SK-N-MC (cell line): ENCODE measurements at regions not wholly inside any gene's neighbourhood (a gene's known extent, or its start where the extent isn't known, plus 50 kb on each side); places are given as distances from the start of the nearest gene placed in this dataset.
A peak's percentile ranks its signal among the peaks of the same experiment; 100 is the strongest.

Experiments used
- DNase-seq: peaks from one replicate; pipeline ENCODE4 v3.0.0-alpha.2; 2011; ENCODE audit warnings: low read depth, low spot score
- H3K27ac ChIP-seq: fragments of 200-600 bp; sonication (generic); 2 replicates; pipeline ENCODE4 v1.5.1; 2016; ENCODE audit warnings: mixed run types
- H3K36me3 ChIP-seq: fragments of 200-600 bp; sonication (generic); 2 replicates; pipeline ENCODE4 v1.6.1; 2017; ENCODE audit warnings: antibody characterized with exemption, low read length, mixed read lengths; ENCODE audit not compliant: insufficient read depth
- H3K4me3 ChIP-seq: fragments of 200-600 bp; sonication (generic); 2 replicates; pipeline ENCODE4 v1.5.1; 2016
- H3K9ac ChIP-seq: fragments of 200-600 bp; sonication (generic); 2 replicates; pipeline ENCODE4 v1.8.0; 2017; ENCODE audit warnings: mixed run types, mixed read lengths; ENCODE audit not compliant: insufficient read length
- H3K9me3 ChIP-seq: fragments of 200-600 bp; sonication (generic); 2 replicates; pipeline ENCODE4 v1.6.1; 2017; ENCODE audit warnings: low read depth, mild to moderate bottlenecking, antibody characterized with exemption, low read length, moderate library complexity, mixed read lengths
- EZH2 ChIP-seq: fragments of 200-600 bp; sonication (generic); IDR thresholded peaks from one replicate; pipeline ENCODE4 v1.6.1; 2017; ENCODE audit warnings: antibody characterized with exemption
- FOXP2 ChIP-seq: optimal IDR thresholded peaks from 2 replicates; pipeline ENCODE3; 2011; ENCODE audit warnings: mild to moderate bottlenecking, moderate library complexity; ENCODE audit not compliant: insufficient read depth; ENCODE audit errors: extremely low read length, control extremely low read depth
- POLR2AphosphoS5 ChIP-seq: IDR thresholded peaks from 2 replicates; pipeline ENCODE4 v1.6.1; 2012; ENCODE audit warnings: mild to moderate bottlenecking, low read depth, low read length, borderline replicate concordance

GRCh38 chr4:30600246-30601017, 119.7 kb upstream of the PCDH7 start:
- H3K9ac ChIP-seq, result no peak overlapping the region

DNA sequence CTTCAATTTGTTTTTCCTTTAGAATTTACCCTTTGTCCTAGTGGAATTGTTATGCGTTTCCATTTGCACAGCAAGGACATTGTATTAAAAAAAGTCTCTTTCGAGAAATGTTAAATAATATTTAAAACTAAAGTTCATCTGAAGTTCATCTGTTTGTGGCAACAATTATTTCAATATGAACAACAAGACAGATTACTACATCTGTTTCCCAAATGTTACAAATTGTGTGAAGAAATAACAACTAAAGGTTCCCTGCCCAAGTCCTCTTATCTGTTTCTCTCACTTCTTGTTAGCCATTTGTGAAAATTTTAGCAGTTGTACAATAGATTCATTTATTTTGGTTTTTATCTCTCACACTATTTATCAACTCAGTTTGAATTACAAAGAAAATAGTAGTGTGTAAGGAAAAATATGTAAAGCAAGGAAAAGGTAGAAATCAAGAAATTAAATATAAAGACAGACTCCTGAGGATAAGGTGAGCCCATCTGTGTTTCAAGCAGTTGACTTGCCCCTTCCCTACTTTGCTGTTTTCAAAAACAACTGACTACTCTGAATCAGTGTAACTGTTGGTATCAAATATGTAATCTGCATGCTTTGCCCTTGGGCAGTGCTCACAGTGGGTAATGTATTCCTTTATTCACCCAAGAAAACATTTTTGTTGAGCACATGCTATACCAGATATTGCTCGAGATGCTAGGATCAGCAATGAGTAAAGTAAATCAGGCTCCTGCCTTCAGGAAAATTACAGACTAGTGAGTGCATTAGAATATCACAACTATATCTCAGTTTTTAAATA, 118.9 kb upstream of the PCDH7 start:
- Histone ChIP-seq H3K9ac (no peak overlapping the region), H3K4me3 (no peak overlapping the region), H3K9me3 (no peaks in the 10 kb centered on the region), H3K36me3 (no peaks in the 10 kb centered on the region), H3K27ac (no peak overlapping the region)
- DNase-seq, result no peak
- TF ChIP-seq EZH2 (no peak), POLR2AphosphoS5 (no peak), FOXP2 (no peak)

More at GRCh38 chr4:30600246-30601017, 119.7 kb upstream of the PCDH7 start:
- Histone ChIP-seq H3K27ac (no peak overlapping the region), H3K9me3 (no peaks in the 10 kb centered on the region), H3K4me3 (no peak overlapping the region), H3K36me3 (no peaks in the 10 kb centered on the region)
- no peak for DNase-seq
- TF ChIP-seq EZH2, result no peak
- TF ChIP-seq FOXP2, result no peak
- TF ChIP-seq POLR2AphosphoS5, result no peak

DNA sequence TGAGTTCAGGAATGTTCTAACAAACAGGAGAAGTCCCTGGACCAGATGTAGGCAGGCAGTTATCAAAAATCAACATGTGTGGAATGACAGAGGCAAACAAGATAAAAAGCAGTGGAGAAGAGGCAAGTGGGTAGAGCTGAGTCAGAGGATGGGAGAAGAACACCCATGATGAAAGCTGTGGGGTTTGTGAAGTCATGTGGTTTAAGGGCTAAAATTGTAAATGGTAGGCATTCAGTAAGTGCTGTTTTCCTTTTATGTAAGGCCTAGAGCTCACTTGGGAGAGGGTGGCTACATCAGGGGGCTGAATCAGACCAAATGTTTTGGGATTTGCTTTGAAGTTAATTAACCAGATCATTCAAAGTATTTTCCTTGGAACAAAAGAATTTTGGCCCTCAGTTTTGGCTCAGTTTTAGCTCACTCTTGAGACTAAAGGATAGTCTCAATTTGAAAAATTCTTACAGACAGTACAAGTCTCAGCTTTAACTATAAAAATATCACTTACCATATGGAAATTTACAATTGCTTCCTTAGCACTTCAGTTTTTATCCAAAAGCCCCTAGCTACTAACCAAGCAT, 114.5 kb upstream of the PCDH7 start:
- H3K27ac ChIP-seq, result peak overlapping the region; percentile 42; the same call in 1 of the 2 replicates
- no peak for DNase-seq

DNA sequence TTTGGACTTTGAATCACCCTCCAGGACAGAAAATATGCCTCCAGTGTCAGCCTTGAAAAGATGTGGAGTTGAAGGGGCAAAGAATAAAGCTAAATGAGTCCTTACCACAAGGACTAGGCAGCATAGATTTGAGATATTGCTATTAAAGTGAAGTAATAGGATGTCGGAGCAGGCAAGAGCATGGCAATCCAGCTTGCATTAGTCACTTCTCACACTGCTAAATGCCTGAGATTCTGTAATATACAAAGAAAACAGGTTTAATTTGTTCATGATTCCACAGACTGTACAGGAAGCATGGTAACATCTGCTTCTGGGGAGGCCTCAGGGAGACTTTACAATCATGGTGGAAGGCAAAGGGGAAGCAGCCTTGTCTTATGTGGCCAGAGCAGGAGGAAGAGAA, 109.8 kb upstream of the PCDH7 start:
- H3K9me3 ChIP-seq, result no peaks in the 10 kb centered on the region
- no peak for DNase-seq
- no peak overlapping the region for H3K27ac ChIP-seq
- no peak overlapping the region for H3K9ac ChIP-seq
- TF ChIP-seq FOXP2 (no peak), EZH2 (no peak), POLR2AphosphoS5 (no peak)
- no peak overlapping the region for H3K4me3 ChIP-seq
- H3K36me3 ChIP-seq, result no peaks in the 10 kb centered on the region

More for the DNA sequence above, 114.5 kb upstream of the PCDH7 start:
- H3K9ac ChIP-seq, result no peak overlapping the region
- no peaks in the 10 kb centered on the region for H3K9me3 ChIP-seq
- H3K4me3 ChIP-seq, result no peak overlapping the region
- H3K36me3 ChIP-seq, result no peaks in the 10 kb centered on the region
- TF ChIP-seq FOXP2, result no peak
- no peak for TF ChIP-seq POLR2AphosphoS5
- TF ChIP-seq EZH2, result no peak

DNA sequence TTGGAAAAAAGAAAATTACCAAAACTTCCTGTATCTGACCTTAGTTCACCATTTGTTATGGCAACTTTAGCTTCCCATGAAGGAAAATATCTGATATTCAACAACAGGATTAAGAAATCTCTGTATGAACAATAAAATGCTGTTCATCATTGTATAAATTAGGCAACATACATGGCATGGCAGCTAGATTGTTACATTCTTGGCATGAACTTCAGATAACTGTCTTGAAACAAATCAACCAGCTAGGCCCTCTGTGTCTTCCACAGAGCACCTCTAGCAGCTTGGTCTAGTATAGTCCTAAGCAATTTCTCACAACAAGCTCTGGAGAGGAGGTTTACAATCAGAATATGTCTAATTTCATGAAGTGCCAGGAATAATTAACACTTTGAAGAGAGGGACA, 105.4 kb upstream of the PCDH7 start:
- no peaks in the 10 kb centered on the region for H3K9me3 ChIP-seq
- H3K9ac ChIP-seq, result no peak overlapping the region
- H3K36me3 ChIP-seq, result no peaks in the 10 kb centered on the region
- H3K4me3 ChIP-seq, result no peak overlapping the region
- DNase-seq, result no peak
- no peak overlapping the region for H3K27ac ChIP-seq
- no peak for TF ChIP-seq FOXP2
- no peak for TF ChIP-seq EZH2
- TF ChIP-seq POLR2AphosphoS5, result no peak

DNA sequence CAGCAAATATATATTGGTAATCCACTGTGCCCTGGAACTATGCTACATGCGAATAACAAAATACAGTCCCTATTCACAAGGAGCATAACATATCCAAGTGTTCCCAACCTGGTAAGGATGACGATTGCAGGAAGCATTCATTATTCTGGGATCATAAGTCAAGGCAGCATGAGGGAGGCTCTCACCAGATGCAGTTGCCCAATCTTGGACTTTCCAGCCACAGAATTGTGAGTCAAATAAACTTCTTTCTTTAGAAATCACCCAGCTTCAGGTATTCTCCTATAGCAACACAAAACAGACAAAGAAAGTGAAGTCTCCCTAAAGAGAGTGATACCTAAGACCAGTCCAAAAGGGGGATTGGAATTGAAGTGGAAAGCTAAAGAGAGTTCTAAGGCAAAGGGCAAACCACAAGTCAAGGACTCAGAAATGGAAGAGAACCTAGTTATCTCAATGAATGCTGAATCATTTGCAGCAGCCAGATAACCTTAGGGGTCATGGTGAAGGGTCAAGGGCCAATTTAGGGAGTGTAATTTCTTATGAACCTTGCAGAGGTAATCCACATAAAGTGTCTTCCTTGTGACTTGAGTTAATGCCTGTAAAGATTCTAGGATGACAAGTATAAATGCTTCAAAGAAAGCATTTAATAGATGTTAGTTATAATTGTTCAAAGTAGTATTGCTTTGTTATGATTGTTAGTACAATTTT, 103.1 kb upstream of the PCDH7 start:
- Histone ChIP-seq H3K36me3 (no peaks in the 10 kb centered on the region), H3K4me3 (no peak overlapping the region), H3K9me3 (no peaks in the 10 kb centered on the region), H3K27ac (no peak overlapping the region), H3K9ac (no peak overlapping the region)
- DNase-seq, result no peak
- TF ChIP-seq EZH2 (no peak), POLR2AphosphoS5 (no peak), FOXP2 (no peak)

DNA sequence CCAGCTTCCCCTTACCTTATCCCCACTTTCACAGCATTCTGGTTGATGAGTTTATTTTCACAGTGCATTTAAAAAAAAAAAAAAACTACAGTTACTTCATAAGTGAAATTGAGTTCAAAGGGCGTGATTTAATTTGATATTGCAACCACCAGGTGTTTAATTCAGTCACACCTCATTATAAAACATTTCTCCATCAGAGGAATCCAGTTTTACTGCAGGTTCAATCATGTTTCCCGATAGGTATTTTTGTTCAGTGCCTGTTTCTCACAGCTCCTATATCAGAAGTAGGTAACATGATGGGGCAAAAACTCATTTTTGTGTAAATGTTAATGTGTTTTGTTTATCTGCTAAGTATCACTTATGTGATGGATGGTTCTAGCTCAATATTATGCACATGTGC, 102.3 kb upstream of the PCDH7 start:
- no peaks in the 10 kb centered on the region for H3K9me3 ChIP-seq
- TF ChIP-seq FOXP2 (no peak), EZH2 (no peak), POLR2AphosphoS5 (no peak)
- no peak overlapping the region for H3K4me3 ChIP-seq
- H3K36me3 ChIP-seq, result no peaks in the 10 kb centered on the region
- DNase-seq, result no peak
- H3K9ac ChIP-seq, result no peak overlapping the region
- H3K27ac ChIP-seq, result no peak overlapping the region

- H3K27ac ChIP-seq, result no peak overlapping the region
- H3K9ac ChIP-seq, result no peak overlapping the region
- DNase-seq, result no peak
- no peaks in the 10 kb centered on the region for H3K9me3 ChIP-seq
- TF ChIP-seq FOXP2, result no peak
- TF ChIP-seq POLR2AphosphoS5, result no peak
- TF ChIP-seq EZH2, result no peak
- no peak overlapping the region for H3K4me3 ChIP-seq
- no peaks in the 10 kb centered on the region for H3K36me3 ChIP-seq
These were observed 100.5 kb upstream of the PCDH7 start for GRCh38 chr4:30619679-30620078.
